ENCODE measurements at regions not wholly inside any gene's neighbourhood (a gene's known extent, or its start where the extent isn't known, plus 50 kb on each side); places are given as distances from the start of the nearest gene placed in this dataset.

GRCh38 chr18:29594493-29594892 is 1417.6 kb upstream of the CDH2 start (continued):
- TF ChIP-seq IRF4 (IDR thresholded peaks at IDR 0.05; ENCODE audit: low read depth, low read length) (no peak), TCF12 (IDR thresholded peaks at IDR 0.05; ENCODE audit: low read depth, low read length) (no peak), E2F8 (IDR thresholded peaks at IDR 0.05; ENCODE audit: low read depth, partially characterized antibody) (no peak)

DNA sequence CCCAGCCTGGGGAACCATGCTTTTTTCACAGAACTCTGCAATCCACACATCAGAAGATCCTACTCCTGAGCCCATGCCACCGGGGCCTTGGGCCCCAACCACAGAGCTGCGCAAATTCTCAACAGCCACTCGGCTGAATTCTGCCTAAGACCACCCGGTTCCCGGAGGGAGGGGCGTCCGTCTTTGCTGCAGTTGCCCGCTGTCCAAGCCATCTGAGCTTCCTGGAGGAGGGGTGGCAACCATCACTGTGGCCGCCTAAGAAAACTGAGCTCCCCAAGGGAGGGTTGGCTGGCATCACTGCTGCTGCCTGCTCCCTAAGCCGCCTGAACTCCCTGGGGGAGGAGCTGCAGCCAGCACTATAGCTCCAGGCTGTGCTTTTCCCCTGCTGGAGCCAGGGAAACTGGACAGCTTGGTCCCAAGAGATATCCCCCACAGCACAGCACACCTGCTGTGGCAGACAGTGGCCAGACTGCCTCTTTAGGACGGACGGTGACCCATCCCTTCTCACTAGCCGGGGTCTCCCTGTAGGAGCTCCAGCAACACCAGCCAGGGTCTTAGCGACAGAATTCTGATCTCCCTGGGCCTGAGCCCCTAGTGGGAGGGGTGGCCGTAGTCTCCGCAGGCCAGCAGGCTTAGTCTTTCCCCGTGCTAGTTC is 1411.6 kb upstream of the CDH2 start:
- ChIA-PET CTCF (no interaction called here), SMC1A (ENCODE audit: uncharacterized antibody, unreplicated experiment) (no interaction called here), RAD21 (ENCODE audit: unreplicated experiment) (no interaction called here), POLR2A (no interaction called here)
- in situ Hi-C loops (cut with MboI) = no loop called here
- H2AFZ ChIP-seq (ENCODE audit: control insufficient read depth, low read depth, low read length) = no peak overlapping the region
- no peak overlapping the region for H3K4me3 ChIP-seq
- no peak overlapping the region for H3K9ac ChIP-seq (ENCODE audit: control insufficient read depth, insufficient read depth, low read length)
- FAIRE-seq = no peak
- no peaks in the 10 kb centered on the region for H3K4me1 ChIP-seq (ENCODE audit: control insufficient read depth, insufficient read depth, low read length)
- TF ChIP-seq, protein P1, sequence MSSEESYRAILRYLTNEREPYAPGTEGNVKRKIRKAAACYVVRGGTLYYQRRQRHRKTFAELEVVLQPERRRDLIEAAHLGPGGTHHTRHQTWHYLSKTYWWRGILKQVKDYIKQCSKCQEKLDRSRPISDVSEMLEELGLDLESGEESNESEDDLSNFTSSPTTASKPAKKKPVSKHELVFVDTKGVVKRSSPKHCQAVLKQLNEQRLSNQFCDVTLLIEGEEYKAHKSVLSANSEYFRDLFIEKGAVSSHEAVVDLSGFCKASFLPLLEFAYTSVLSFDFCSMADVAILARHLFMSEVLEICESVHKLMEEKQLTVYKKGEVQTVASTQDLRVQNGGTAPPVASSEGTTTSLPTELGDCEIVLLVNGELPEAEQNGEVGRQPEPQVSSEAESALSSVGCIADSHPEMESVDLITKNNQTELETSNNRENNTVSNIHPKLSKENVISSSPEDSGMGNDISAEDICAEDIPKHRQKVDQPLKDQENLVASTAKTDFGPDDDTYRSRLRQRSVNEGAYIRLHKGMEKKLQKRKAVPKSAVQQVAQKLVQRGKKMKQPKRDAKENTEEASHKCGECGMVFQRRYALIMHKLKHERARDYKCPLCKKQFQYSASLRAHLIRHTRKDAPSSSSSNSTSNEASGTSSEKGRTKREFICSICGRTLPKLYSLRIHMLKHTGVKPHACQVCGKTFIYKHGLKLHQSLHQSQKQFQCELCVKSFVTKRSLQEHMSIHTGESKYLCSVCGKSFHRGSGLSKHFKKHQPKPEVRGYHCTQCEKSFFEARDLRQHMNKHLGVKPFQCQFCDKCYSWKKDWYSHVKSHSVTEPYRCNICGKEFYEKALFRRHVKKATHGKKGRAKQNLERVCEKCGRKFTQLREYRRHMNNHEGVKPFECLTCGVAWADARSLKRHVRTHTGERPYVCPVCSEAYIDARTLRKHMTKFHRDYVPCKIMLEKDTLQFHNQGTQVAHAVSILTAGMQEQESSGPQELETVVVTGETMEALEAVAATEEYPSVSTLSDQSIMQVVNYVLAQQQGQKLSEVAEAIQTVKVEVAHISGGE (CRISPR knock-in tag; IDR thresholded peaks at IDR 0.05) = no peak
- TF ChIP-seq NFYA (IDR thresholded peaks at IDR 0.05; ENCODE audit: borderline replicate concordance, low read depth, low read length) (no peak), MXI1 (IDR thresholded peaks at IDR 0.05; ENCODE audit: low read depth, low read length) (no peak), BRCA1 (IDR thresholded peaks at IDR 0.05; ENCODE audit: low read depth, low read length) (no peak), HDGF (IDR thresholded peaks at IDR 0.05) (no peak), NBN (IDR thresholded peaks at IDR 0.05) (no peak), PAX5 (IDR thresholded peaks at IDR 0.05; ENCODE audit: borderline replicate concordance, low read depth, low read length) (no peak), BCL3 (IDR thresholded peaks at IDR 0.05; ENCODE audit: borderline replicate concordance, insufficient read depth, low read depth, low read length, poor library complexity, severe bottlenecking) (no peak), ZNF217 (IDR thresholded peaks at IDR 0.05) (no peak), RUNX3 (IDR thresholded peaks at IDR 0.05; ENCODE audit: low read length) (no peak)
- intact Hi-C loops (cut with micrococcal nuclease; ENCODE audit: unreplicated experiment) = no loop called here
- no peak for ATAC-seq
- no peaks in the 10 kb centered on the region for H3K36me3 ChIP-seq (ENCODE audit: control insufficient read depth in 2 of 2, insufficient read depth in 2 of 2, low read length in 1 of 2)
- DNase-seq (ENCODE audit: low read depth, low spot score) = no peak
- 38% methylated on average over 17 of the region's 17 CpGs for WGBS (ENCODE audit: insufficient coverage, insufficient replicate concordance, low lambda C conversion rate, missing lambda C conversion rate)
- no TSS peak for BruUV-seq (replicated peaks)
- H3K9me3 ChIP-seq (replicated peaks; ENCODE audit: control insufficient read depth, insufficient read depth, low read length) = no peaks in the 10 kb centered on the region
- H3K79me2 ChIP-seq (ENCODE audit: control insufficient read depth, insufficient read depth, low read length) = no peaks in the 10 kb centered on the region
- no peaks in the 10 kb centered on the region for H3K27me3 ChIP-seq (replicated peaks in 1 of 2; ENCODE audit: control insufficient read depth in 2 of 2, insufficient read depth in 2 of 2, low read length in 1 of 2)
- H3K27ac ChIP-seq (ENCODE audit: control insufficient read depth, insufficient read depth) = no peak overlapping the region
- no peaks in the 10 kb centered on the region for H4K20me1 ChIP-seq (ENCODE audit: control insufficient read depth, insufficient read depth)
- no peak overlapping the region for H3K4me2 ChIP-seq (ENCODE audit: control insufficient read depth, insufficient read depth)
